ENCODE measurements at regions not wholly inside any gene's neighbourhood (a gene's known extent, or its start where the extent isn't known, plus 50 kb on each side); places are given as distances from the start of the nearest gene placed in this dataset.
"Not testable (repeated sequence)": the region's sequence is repeated elsewhere in the genome, so short reads cannot be mapped to it uniquely, and the experiment has no call there.

DNA sequence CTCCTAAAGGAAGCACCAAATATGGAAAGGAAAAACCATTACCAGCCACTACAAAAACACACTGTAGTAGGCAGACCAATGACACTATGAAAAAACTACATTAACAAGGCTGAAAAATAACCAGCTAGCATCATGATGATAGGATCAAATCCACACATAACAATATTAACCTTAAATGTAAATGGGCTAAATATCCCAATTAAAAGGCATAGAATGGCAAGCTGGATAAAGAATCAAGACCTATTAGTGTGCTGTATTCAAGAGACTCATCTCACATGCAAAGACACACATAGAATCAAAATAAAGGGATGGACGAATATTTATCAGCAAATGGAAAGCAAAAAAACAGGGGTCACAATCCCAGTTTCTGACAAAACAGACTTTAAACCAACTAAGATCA lies 53.2 kb upstream of the TNFSF4 start:
- TF ChIP-seq, protein P1, sequence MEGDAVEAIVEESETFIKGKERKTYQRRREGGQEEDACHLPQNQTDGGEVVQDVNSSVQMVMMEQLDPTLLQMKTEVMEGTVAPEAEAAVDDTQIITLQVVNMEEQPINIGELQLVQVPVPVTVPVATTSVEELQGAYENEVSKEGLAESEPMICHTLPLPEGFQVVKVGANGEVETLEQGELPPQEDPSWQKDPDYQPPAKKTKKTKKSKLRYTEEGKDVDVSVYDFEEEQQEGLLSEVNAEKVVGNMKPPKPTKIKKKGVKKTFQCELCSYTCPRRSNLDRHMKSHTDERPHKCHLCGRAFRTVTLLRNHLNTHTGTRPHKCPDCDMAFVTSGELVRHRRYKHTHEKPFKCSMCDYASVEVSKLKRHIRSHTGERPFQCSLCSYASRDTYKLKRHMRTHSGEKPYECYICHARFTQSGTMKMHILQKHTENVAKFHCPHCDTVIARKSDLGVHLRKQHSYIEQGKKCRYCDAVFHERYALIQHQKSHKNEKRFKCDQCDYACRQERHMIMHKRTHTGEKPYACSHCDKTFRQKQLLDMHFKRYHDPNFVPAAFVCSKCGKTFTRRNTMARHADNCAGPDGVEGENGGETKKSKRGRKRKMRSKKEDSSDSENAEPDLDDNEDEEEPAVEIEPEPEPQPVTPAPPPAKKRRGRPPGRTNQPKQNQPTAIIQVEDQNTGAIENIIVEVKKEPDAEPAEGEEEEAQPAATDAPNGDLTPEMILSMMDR (IDR thresholded peaks at IDR 0.05; ENCODE audit: low read depth, low read length) = not testable (repeated sequence)
- TF ChIP-seq EZH2phosphoT487 (IDR thresholded peaks at IDR 0.05; ENCODE audit: low read depth) = not testable (repeated sequence)
